Ecto neural progenitor cell (in vitro differentiated cells): ENCODE measurements at regions not wholly inside any gene's neighbourhood (a gene's known extent, or its start where the extent isn't known, plus 50 kb on each side); places are given as distances from the start of the nearest gene placed in this dataset.

Source experiments
- DNase-seq: peaks from one replicate; pipeline ENCODE4 v3.0.0-alpha.2; 2018; ENCODE audit warnings: low spot score

DNA sequence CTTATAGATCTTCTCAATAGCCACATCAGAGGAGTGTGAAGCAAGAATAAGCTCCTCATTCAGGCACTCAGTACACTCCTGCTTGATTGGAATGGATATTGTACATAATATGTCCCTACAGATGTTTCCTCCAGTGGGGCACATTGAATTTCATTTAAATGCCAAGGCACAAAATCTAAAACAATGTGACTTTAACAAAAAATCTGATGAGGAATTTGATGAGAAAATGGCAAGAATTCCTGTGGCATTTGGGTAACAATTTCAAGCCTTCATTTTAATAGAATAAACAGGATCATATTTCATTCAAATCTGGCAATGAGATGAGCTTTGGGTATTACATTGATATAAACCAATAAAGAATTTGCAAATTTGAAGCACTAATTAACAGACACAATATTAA, 307.7 kb upstream of the PKN2 start:
- DNase-seq = no peak

- DNase-seq = no peak
These were observed 305.5 kb upstream of the PKN2 start for GRCh38 chr1:88378560-88378959.

GRCh38 chr1:88394958-88395357, 289.1 kb upstream of the PKN2 start:
- DNase-seq = no peak

DNA sequence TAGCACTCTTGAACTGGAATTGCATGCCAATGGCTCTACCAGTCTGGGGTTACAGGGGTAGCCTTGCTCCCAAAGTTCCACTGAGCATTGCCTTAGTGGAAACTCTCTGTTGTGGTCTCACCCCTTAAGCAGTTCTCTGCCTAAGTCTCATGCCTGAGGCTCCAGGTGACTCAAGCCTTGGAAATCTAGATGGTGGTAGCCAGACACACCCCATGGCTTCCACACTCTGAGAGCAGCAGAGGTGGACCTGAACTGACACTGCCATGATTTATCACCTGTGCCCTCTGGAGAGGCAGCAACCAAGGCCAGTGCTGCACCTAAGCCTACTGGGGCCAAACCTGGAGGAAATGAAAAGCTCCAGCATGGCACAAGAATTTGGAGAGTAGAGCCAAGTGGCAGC, 285.7 kb upstream of the PKN2 start:
- no peak for DNase-seq

DNA sequence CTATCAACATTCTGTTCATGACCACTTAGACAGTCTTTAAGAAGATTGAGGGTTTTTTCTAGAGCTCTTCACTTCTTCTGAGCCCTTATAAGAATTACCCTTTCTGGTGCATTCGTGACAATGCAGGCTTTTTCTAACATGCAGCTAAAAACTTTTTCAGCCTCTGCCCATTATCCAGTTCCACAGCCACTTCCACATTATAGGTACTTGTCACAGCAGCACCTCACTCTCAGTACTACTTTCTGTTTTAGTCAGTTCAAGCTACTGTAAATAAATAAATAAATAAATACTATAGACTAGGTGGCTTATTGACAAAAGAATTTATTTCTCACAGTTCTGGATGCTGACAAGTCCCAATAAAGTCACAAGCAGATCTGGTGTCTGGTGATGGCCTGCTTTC, 284.4 kb upstream of the PKN2 start:
- no peak for DNase-seq

GRCh38 chr1:88401313-88401712, 282.8 kb upstream of the PKN2 start:
- no peak for DNase-seq

DNA sequence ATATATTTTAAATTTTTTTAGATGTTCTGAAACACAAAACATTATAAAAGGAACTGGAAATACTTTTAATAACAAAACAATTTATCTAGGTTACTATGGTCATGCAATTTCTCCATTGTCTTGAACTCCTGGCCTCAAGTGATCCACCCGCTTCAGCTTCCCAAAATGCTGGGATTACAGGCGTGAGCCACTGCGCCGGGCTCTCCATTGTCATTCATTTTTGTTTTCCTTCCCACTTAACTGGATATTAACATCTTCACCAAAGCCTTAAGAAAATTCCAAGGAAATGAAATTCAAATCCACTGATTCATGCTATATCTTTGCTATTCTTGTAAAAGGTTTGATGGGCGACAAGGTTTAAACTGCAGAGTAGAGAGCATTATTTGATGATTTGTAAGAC, 279.5 kb upstream of the PKN2 start:
- no peak for DNase-seq

DNA sequence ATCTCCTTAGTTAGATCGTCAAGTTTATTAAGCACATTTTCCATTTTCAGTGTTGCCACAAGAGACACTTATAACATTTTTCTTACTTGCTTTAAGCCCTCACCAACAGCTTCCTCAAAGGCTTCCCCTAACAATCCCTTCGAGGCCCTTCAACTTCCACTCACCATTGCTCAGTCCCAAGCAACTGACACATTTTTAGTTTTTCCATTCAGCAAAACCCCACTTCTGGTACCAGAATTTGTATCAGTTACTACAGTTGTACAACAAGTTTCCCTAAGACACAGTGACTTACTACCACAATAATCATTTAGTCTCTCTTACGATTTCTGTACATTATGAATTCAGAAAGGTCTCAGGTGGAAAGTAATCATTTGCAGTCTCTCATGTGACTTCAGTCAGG, 276.8 kb upstream of the PKN2 start:
- no peak for DNase-seq

- no peak for DNase-seq
These were observed 262.1 kb upstream of the PKN2 start for GRCh38 chr1:88421997-88422396.

- DNase-seq = no peak
These were observed 250.5 kb upstream of the PKN2 start for GRCh38 chr1:88433556-88433955.

DNA sequence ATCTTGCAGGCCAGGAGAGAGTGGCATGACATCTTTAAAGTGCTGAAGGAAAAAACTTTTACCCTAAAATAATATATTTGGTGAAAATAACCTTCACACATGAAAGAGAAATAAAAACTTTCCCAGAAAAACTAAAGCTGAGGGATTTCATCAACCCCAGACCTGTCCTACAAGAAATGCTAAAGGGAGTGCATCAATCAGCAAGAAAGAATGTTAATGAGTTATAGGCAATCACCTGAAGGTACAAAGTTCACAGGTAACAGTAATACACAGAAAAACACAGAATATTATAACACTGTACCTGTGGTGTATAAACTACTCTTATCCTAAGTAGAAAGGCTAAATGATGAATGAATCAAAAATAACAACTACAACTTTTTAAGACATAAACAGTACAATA, 249.2 kb upstream of the PKN2 start:
- DNase-seq = no peak

DNA sequence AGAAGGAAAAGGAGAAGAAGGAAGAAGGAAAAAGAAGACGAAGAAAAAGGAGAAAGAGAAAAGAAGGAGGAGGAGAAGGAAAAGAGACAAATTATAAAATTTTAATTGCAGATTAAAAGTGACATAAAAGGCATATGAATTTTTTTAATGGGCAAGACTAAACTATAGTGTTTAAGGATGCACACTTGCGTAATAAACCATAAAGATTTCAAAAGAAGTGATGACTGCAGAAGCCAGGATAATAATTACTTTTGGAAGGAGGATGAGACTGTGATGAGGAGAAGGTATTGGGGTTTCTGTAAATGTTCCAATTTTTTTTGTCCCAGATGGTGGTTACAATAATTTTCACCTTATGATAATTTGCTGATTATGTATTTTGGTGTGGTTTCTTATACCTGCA, 243.1 kb upstream of the PKN2 start:
- DNase-seq = no peak

DNA sequence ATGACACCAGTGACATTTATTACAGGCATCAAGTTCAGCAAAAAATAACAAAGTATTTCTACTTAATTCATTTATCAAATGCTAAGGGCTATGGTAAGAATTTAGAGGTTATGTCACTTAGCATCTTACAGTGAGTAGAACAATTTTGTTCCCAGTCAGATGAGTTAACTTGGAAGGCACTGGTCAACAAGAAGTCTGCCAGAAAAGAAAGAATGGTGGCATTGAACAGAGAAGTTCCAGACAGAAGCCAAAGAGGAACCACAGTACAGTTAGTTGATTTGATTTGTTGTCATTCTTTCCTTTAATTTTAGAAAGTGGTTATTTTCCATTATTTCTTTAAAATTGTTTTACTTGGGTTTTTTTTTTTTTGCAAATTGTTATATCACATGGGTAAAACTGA, 232.2 kb upstream of the PKN2 start:
- DNase-seq = no peak

- DNase-seq = no peak
These were observed 230.8 kb upstream of the PKN2 start for GRCh38 chr1:88453295-88453694.

GRCh38 chr1:88454781-88455180, 229.3 kb upstream of the PKN2 start:
- DNase-seq = no peak

DNA sequence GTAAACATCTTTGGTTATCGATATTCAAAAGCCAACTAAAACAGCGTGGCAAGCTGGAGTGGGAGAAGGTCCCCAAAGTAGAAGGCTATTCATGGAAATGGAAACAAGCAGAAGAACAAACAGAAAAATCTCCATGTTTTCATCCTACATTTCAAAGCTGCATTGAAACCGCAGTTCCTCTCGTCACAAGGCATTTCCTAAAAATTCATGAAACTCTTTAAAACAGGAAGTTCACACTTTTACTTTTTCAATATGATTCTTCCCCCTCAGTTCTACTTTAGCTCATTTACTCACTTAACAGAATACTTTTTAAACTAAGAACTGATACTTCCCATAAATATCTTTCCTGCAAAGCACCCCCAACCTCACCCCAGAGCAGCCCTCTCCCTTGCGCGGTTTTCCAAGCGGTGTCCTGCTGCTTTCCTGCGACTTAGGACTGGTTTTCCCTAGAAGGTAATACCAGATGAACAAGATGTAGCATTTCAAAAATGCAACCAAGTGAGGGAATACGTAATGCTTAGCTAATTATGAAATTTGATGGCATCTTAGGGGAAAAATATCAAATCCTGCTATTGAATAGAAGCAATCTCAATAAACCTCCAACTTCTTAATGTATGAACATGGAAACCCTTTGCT, 228.3 kb upstream of the PKN2 start:
- no peak for DNase-seq

GRCh38 chr1:88457197-88457596, 226.9 kb upstream of the PKN2 start:
- DNase-seq = no peak

DNA sequence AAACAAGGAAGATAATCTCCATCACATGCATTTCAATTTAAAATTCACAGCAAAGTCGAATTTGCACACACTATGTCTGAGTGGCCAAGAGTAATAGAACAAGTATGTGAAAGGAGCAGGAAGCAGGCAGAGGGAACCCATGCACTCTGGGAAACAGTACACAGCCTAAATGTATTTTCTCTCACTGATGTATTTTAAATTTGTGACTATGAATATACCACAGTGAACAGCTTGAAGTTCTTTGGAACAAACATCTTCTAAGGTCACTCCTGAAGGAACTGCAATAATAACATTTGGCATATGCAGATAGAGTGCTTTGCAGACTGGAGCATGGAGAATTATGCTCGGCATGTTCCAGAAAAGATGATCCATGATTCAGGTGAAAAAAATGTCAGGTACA, 223.1 kb upstream of the PKN2 start:
- no peak for DNase-seq

DNA sequence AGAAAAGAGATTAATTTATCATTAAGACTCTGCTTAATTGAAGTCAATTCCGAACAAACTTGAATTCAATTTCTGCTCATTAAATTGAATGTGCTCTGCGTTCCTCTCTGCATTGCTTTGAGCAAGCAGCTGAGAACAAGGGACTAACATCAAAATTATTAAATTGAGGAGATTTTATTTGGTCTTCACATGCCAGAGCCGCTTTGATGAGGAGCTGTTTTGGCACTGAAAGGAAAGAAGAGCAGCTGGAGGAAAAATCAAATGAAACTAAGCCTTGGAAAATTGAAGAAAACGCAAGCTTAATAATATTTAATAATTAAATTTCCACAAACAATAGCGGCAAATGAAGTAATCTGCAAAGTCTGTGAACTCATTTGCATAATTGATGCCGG, 222.0 kb upstream of the PKN2 start:
- DNase-seq = no peak

DNA sequence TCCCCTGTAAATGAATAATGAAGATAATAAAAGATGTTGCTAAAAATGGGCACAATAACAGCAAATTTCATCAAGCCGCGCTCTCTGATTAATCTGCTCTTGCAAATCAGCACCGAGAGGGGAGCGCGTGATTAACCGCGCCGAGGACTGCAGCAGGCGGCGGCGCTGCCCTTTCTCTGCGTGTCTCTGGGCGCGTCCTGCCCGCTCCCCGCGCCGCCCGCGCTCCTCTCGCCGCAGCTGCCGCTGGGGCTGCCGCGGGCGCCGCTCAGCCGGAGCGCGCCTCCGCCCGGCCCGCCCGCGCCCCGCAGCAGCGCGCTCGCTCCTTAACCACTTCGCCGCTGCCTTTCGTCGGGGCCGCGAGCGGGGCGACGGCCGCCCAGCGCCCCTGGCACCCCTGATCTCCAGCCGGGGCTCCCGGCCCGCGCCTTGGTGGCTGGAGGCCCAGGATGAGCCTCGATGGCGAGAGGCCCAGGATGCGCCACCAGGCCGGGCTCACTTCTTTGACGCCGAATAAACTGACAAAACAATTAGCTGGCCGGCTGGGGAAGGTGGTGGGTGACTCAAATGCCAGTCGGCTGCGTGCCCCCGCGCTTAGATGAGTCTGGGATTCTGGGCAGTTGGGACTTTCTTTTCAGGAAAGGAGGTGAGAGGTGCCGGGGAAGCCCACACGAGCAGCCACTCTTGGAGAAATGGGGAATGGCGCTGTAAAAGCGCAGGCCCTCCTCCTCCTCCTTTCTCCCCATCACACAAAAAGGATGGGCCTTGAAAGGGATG, 221.4 kb upstream of the PKN2 start:
- DNase-seq = peak; percentile 73

DNA sequence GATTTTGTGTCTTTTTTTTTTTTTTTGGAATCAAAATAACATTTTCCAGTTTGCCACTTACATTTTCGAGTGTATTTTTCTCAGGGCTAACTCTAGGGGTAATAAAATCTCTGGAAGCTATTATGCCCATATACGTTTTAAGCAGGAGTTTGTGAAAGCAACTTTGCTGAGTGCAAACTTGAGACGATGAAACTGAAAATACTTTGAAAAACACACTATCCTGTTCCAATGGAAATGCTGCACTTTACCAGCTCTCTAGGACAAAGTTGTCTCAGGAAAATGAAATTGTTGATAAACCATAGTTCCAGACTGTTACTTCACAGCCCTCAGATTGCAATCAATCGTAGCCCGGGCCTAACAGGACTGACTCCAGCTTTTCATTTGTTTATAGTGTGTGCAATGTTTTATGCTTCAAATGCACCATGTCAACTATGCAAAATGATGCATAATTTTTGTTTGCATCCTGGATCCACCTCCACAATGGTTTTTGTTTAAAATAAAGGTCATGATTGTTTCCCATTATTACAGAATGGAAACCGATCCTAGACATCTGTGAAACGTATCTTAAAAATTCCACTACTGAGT, 220.6 kb upstream of the PKN2 start:
- DNase-seq = no peak

- DNase-seq = no peak
These were observed 218.1 kb upstream of the PKN2 start for GRCh38 chr1:88466011-88466410.

DNA sequence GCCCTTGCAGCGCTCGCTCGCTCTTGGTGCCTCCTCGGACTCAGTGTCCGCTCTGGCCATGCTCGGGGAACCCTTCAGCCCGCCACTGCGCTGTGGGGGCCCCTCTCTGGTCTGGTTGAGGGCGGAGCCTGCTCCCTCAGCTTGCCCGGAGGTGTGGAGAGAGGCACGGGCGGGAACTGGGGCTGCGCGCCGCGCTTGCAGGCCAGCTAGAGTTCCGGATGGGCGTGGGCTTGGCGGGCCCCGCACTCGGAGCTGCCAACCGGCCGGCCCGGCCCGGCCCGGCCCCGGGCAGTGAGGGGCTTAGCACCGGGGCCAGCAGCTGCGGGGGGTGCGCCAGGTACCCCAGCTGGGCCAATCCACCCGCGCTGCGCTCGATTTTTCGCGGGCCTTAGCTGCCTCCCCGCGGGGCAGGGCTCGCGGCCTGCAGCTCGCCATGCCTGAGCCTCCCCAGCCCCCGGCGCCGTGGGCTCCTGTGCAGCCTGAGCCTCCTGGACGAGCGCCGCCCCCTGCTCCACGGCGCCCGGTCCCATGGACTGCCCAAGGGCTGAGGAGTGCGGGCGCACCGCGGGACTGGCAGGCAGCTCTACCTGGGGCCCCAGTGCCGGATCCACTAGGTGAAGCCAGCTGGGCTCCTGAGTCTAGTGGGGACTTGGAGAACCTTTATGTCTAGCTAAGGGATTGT, 217.0 kb upstream of the PKN2 start:
- no peak for DNase-seq
